Ascending aorta (tissue), 2 donors: ENCODE measurements at regions not wholly inside any gene's neighbourhood (a gene's known extent, or its start where the extent isn't known, plus 50 kb on each side); places are given as distances from the start of the nearest gene placed in this dataset.
"Not testable (repeated sequence)": the region's sequence is repeated elsewhere in the genome, so short reads cannot be mapped to it uniquely, and the experiment has no call there.

Experiments used
- DNase-seq, 2 donors: peaks; one replicate each; pipeline ENCODE4 v3.0.0-alpha.2; 2019; ENCODE audit warnings: low spot score in 2 of 2
- H3K27ac ChIP-seq, 2 donors: fragments of 200-600 bp; sonication (generic); one replicate each; pipeline ENCODE4 v1.5.1; 2016 to 2017; ENCODE audit warnings: mild to moderate bottlenecking in 1 of 2
- H3K27me3 ChIP-seq: fragments of 200-600 bp; sonication (generic); one replicate; pipeline ENCODE4 v1.5.1; 2017
- H3K36me3 ChIP-seq, 2 donors: fragments of 200-600 bp; sonication (generic); one replicate each; pipeline ENCODE4 v1.5.1; 2016
- H3K4me1 ChIP-seq, 2 donors: fragments of 200-600 bp; sonication (generic); one replicate each; pipeline ENCODE4 v1.5.1; 2016 to 2017; ENCODE audit warnings: mild to moderate bottlenecking in 1 of 2
- H3K4me3 ChIP-seq, 2 donors: fragments of 200-600 bp; sonication (generic); one replicate each; pipeline ENCODE4 v1.5.1; 2016 to 2017; ENCODE audit warnings: mild to moderate bottlenecking in 1 of 2
- H3K9me3 ChIP-seq, 2 donors: fragments of 200-600 bp; sonication (generic); one replicate each; pipeline ENCODE4 v1.5.1; 2016
- CTCF ChIP-seq, 3 experiments: fragments of 200-600 bp in 2 of 3; fragments of 450-650 bp in 1 of 3; sonication (generic) in 2 of 3; IDR thresholded peaks; one replicate each; pipeline ENCODE4 v1.5.1; 2016 to 2019; ENCODE audit warnings: antibody characterized with exemption in 3 of 3, mild to moderate bottlenecking in 1 of 3, moderate library complexity in 1 of 3
- intact Hi-C: fragments of 100-400 bp; cut with DNase I; formaldehyde crosslinking; loops from one replicate; pipeline ENCODE4 v1.15.1; 2023

GRCh38 chr9:96148634-96149532, 153.1 kb downstream of the HSD17B3 start:
- TF ChIP-seq CTCF (IDR thresholded peaks at IDR 0.05): no peak
- Histone ChIP-seq H3K27ac (no peak overlapping the region), H3K4me3 (no peak overlapping the region), H3K27me3 (no peaks in the 10 kb centered on the region), H3K9me3 (no peaks in the 10 kb centered on the region), H3K4me1 (no peaks in the 10 kb centered on the region), H3K36me3 (no peaks in the 10 kb centered on the region)
- intact Hi-C loops: no loop called here
- no peak for DNase-seq

DNA sequence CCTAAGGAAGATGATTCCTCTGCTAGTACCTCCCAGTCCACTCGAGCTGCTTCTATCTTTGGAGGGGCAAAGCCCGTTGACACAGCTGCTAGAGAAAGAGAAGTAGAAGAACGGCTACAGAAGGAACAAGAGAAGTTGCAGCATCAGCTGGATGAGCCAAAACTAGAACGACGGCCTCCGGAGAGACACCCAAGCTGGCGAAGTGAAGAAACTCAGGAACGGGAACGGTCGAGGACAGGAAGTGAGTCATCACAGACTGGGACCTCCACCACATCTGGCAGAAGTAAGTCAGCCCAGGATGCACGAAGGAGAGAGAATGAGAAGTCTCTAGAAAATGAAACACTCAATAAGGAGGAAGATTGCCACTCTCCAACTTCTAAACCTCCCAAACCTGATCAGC, 154.9 kb downstream of the HSD17B3 start:
- intact Hi-C loops, H3K4me3 ChIP-seq, H3K27ac ChIP-seq, H3K4me1 ChIP-seq, H3K36me3 ChIP-seq, H3K9me3 ChIP-seq, H3K27me3 ChIP-seq: not testable (repeated sequence)
- DNase-seq: peak; percentile 21 to 74

DNA sequence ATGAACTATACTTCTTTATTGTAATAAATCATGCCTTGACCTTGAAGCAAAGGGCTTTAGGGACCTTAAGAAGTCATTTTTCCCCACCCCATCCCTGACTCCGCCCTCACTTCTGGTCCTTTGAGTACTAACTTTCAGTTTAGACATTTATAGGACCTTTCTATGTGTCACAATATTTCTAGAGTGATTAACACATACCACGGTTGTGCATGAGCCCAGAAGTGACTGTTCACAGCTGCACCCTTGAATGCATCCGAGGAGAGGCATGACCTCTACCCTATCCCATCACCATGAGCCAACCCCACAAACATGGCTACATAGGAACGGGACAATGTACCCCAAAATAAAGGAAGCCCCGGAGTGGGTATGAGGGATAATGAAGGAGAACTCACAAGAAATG, 160.3 kb downstream of the HSD17B3 start:
- intact Hi-C loops: no loop called here
- H3K4me1 ChIP-seq: peaks cover 0 to 30% of the 10 kb centered on the region in 2 donors
- H3K36me3 ChIP-seq: no peaks in the 10 kb centered on the region
- H3K27me3 ChIP-seq: no peaks in the 10 kb centered on the region
- no peaks in the 10 kb centered on the region for H3K9me3 ChIP-seq
- H3K4me3 ChIP-seq: no peak overlapping the region
- H3K27ac ChIP-seq: no peak overlapping the region
- no peak for TF ChIP-seq CTCF (IDR thresholded peaks at IDR 0.05)
- DNase-seq: no peak

DNA sequence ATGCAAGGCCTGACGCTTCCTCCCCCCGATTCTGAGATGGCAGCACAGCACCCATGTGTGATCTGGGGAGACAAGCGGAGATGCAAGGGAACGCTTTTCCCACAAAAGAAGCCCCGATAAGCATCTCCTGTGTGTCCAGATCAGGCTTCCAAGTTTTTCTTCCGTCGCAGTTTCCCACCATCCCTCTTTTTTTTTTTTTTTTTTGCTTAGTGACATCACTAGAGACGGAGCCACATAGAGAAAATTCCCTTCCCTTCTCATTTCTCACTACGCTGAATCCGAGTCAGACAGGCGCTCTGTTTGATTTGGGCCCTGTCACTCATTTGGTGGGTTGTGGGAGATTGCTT, 160.9 kb downstream of the HSD17B3 start:
- intact Hi-C loops: no loop called here
- DNase-seq: no peak
- H3K4me1 ChIP-seq: peaks cover 0 to 31% of the 10 kb centered on the region in 2 donors

GRCh38 chr9:96140296-96141127, 161.5 kb downstream of the HSD17B3 start:
- H3K36me3 ChIP-seq: no peaks in the 10 kb centered on the region
- no peak overlapping the region for H3K4me3 ChIP-seq
- H3K27me3 ChIP-seq: no peaks in the 10 kb centered on the region
- no peak overlapping the region for H3K27ac ChIP-seq
- H3K4me1 ChIP-seq: peaks cover 0 to 31% of the 10 kb centered on the region in 2 donors
- no peak for TF ChIP-seq CTCF (IDR thresholded peaks at IDR 0.05)
- intact Hi-C loops: no loop called here
- no peak for DNase-seq
- no peaks in the 10 kb centered on the region for H3K9me3 ChIP-seq

More for the DNA sequence above, 160.9 kb downstream of the HSD17B3 start:
- Histone ChIP-seq H3K27me3 (no peaks in the 10 kb centered on the region), H3K9me3 (no peaks in the 10 kb centered on the region), H3K27ac (no peak overlapping the region), H3K4me3 (no peak overlapping the region), H3K36me3 (no peaks in the 10 kb centered on the region)
- no peak for TF ChIP-seq CTCF (IDR thresholded peaks at IDR 0.05)
